Retinal pigment epithelial cell (primary cell): ENCODE measurements at regions not wholly inside any gene's neighbourhood (a gene's known extent, or its start where the extent isn't known, plus 50 kb on each side); places are given as distances from the start of the nearest gene placed in this dataset.

Experiments
- DNase-seq: peaks from one replicate; pipeline ENCODE4 v3.0.0-alpha.2; 2010; ENCODE audit warnings: low read depth
- H3K4me3 ChIP-seq: 2 replicates; pipeline ENCODE4 v1.5.1; 2011; ENCODE audit warnings: mild to moderate bottlenecking, low read length, control low read depth, moderate library complexity
- TF ChIP-seq, protein P1 (sequence below): conservative IDR thresholded peaks from 2 replicates; pipeline ENCODE4 v1.5.1; 2011; ENCODE audit warnings: low read depth, low read length, control low read depth, inconsistent platforms

DNA sequence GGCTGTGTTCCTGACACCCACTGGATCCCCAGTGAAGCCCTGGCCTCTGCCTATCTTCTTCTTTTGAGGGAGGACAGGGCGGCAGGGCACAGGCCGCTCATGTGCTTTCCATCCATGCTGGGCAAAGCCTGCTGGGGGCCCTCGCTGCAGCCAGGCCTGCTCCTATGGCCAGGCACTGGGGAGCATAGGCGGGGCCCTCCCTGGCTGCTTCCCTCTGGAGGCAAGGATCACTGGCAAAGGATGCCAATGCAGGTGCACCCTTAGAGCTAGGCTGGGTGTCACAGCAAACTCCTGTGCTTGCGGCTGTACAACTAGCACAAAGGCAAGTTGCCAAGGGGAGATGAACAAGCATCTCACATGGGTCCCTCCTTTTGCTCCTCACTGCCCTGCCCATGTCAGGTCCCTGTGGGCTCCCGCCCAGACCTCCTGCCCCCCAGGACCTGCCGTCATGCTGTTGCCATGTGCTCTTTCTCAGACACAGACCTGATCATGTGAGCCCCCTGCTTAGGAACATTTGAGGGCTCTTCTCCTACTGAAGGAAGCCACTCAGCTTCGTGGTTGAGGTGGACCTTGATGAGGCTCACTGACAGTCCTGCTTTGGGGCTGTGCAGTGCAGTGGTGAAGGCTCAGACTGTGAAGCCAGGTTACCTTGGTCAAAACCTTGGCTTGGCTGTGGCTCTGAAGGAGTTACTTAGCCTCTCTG is 393.6 kb downstream of the PTPRU start:
- H3K4me3 ChIP-seq, result no peak overlapping the region
- TF ChIP-seq, protein P1, sequence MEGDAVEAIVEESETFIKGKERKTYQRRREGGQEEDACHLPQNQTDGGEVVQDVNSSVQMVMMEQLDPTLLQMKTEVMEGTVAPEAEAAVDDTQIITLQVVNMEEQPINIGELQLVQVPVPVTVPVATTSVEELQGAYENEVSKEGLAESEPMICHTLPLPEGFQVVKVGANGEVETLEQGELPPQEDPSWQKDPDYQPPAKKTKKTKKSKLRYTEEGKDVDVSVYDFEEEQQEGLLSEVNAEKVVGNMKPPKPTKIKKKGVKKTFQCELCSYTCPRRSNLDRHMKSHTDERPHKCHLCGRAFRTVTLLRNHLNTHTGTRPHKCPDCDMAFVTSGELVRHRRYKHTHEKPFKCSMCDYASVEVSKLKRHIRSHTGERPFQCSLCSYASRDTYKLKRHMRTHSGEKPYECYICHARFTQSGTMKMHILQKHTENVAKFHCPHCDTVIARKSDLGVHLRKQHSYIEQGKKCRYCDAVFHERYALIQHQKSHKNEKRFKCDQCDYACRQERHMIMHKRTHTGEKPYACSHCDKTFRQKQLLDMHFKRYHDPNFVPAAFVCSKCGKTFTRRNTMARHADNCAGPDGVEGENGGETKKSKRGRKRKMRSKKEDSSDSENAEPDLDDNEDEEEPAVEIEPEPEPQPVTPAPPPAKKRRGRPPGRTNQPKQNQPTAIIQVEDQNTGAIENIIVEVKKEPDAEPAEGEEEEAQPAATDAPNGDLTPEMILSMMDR, result no peak
- no peak for DNase-seq

DNA sequence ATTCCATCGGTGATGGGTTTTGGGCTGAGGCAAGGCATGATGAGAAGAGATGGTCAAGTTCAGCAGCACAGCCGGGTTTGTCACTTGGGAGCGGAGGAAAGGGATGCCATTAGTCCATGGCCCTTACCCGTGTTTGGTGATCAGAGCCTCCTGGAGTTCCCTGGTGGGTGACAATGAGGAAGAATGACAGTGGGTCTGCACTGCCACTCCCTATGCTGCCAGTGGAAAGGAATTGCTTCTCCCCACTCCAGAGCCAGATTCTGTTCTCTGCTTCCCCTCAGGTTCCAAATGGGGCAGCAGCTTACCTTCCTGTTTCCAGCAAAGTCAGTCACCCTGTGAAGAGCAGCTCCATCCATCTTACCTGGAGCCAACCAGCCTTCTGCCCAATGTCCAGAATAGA is 393.1 kb downstream of the PTPRU start:
- TF ChIP-seq, protein P1, result no peak
- no peak overlapping the region for H3K4me3 ChIP-seq
- DNase-seq, result no peak

DNA sequence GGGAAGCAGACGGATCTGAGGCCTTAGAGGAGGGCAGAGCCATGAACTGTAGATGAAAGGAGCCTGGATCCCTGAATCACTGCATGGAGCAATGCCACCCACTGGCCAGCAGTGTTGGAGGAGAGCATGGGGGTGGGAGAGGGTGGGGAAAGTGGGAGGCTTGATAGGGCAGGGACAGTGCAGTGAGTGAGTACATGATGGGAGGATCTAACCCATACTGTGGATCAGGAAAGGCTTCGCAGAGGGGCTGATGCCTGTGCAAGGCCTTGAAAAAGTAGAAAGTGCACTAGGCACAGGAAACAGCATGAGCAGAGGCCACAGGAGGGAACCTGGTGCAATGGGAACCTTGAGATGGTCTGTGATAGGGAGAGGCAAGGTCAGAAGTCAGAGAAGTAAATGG is 391.9 kb downstream of the PTPRU start:
- no peak for DNase-seq
- H3K4me3 ChIP-seq, result no peak overlapping the region
- TF ChIP-seq, protein P1, result no peak

DNA sequence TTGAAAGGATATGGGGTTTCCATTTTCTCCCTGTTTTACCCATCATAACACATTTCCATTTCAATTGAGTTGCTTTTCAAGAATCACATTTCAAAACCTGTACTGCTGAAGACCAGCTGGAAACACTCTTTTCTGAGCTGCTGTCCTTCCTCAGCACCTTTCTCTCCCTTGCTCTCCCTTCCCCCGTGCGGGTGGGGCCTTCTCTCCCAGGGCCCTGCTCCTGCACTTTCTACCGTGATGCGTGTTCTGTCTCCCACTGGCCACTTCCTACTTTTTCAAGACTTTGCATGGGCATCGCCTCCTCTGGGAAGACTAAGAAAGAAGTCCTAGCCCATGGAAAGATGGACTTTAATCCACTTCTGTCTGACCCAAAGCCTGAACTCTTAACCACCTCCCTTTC is 390.4 kb downstream of the PTPRU start:
- H3K4me3 ChIP-seq, result no peak overlapping the region
- DNase-seq, result no peak
- TF ChIP-seq, protein P1, result no peak

DNA sequence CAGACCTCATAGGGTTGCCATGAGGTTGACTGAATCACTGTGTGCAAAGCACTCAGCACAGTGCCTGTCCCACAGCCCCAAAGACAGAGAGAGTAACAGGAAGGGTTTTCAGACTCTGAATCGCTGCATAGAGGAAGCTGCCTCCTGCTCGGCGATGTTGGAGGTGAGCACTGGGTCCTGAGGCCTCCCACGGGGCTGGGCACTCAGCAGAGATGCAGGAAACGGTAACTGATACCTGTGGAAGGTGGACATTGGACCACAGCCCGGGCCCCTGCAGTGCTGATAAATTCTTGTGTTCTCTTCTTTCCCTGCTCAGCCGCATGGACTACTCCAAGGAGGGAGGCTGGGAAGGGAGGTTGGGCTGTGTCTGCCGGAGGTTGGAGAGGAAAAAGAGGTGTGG is 389.7 kb downstream of the PTPRU start:
- no peak overlapping the region for H3K4me3 ChIP-seq
- no peak for DNase-seq
- TF ChIP-seq, protein P1, result no peak

DNA sequence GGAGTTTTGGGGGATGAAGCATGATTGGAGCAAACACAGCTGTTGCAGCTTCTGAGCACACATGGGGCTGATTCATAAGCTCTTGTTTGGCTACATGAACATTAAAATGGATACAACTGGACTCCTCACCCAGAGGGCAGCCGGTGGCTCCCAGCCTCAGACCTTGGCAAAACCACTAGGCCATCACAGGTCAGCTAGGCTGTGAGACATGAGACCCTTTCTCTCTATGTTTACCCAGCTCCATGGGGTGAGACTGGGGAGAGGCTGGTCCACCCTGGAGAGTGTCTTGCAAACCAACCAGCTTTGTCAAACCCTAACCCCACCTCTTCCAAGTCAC is 388.7 kb downstream of the PTPRU start:
- DNase-seq, result no peak

DNA sequence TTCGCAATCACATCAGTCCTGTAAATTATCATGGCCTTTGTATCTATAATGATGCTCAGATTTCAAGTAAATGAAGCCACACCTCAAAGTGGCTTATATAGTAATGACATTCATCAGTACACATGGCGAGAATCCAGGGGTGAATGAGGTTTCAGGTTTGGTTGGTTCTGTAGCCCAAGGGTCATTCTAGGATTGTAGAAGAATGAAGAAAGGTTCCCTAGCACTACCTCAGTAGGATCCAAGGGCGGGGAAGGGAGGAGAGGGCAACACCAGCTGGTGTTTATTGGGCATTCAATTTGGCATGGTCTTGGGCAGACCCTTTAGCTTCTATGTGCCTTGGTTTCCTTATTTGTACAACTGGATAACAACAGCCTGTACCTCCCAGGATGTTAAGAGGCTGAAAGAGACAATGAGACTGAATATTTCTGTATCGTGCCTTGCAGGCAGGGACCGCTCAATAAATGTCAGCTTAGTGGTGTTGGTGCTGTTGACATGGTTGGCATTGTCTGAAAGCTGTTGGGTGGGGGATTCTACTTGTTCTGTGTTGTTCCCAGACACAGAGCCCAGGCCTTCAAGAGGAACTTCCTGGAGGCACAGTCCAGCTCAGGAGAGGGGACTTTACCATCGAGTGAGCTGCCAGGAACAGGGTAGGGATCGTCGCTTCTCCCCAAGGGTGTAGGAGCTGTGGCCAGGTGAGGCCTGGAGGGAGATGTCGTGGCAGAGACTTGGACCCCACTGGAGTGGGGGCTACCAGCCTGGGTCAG is 388.2 kb downstream of the PTPRU start:
- TF ChIP-seq, protein P1, result no peak
- DNase-seq, result no peak
- H3K4me3 ChIP-seq, result no peak overlapping the region

More for the DNA sequence above, 388.7 kb downstream of the PTPRU start:
- H3K4me3 ChIP-seq, result no peak overlapping the region
- TF ChIP-seq, protein P1, result no peak
